ENCODE measurements at regions not wholly inside any gene's neighbourhood (a gene's known extent, or its start where the extent isn't known, plus 50 kb on each side); places are given as distances from the start of the nearest gene placed in this dataset.

- Histone ChIP-seq H3K27ac (ENCODE audit: low read depth, low read length, poor library complexity, severe bottlenecking) (no peak overlapping the region), H3K36me3 (ENCODE audit: insufficient read depth, low read length, poor library complexity, severe bottlenecking) (no peaks in the 10 kb centered on the region), H3K27me3 (replicated peaks; ENCODE audit: insufficient read depth, low read depth, low read length, poor library complexity) (no peaks in the 10 kb centered on the region), H3K4me3 (ENCODE audit: low read depth, low read length, poor library complexity, severe bottlenecking) (no peak overlapping the region), H3K4me1 (ENCODE audit: insufficient read depth, low read length, poor library complexity, severe bottlenecking) (no peaks in the 10 kb centered on the region), H3K9me3 (ENCODE audit: low read depth, low read length, poor library complexity, severe bottlenecking) (no peaks in the 10 kb centered on the region)
- no peak for TF ChIP-seq CTCF (conservative IDR thresholded peaks at IDR 0.05; ENCODE audit: low read depth, low read length)
- no peak for TF ChIP-seq EZH2 (IDR thresholded peaks at IDR 0.05; ENCODE audit: borderline replicate concordance, low read depth, low read length, poor library complexity, severe bottlenecking)
- CTCF ChIA-PET: no interaction called here
- POLR2A ChIA-PET (ENCODE audit: low non-redundant PET): no interaction called here
- DNase-seq (ENCODE audit: low spot score): no peak
- intact Hi-C loops (cut with micrococcal nuclease; ENCODE audit: unreplicated experiment): no loop called here
- no TSS peak for BruUV-seq (replicated peaks)
Observed at GRCh38 chr10:131842351-131843088, 58.3 kb upstream of the PPP2R2D start.

- H3K4me1 ChIP-seq (ENCODE audit: insufficient read depth, low read length, poor library complexity, severe bottlenecking): no peaks in the 10 kb centered on the region
- DNase-seq (ENCODE audit: low spot score): no peak
- no peak for TF ChIP-seq CTCF (conservative IDR thresholded peaks at IDR 0.05; ENCODE audit: low read depth, low read length)
- no peak for TF ChIP-seq EZH2 (IDR thresholded peaks at IDR 0.05; ENCODE audit: borderline replicate concordance, low read depth, low read length, poor library complexity, severe bottlenecking)
- no peak overlapping the region for H3K27ac ChIP-seq (ENCODE audit: low read depth, low read length, poor library complexity, severe bottlenecking)
- CTCF ChIA-PET: no interaction called here
- POLR2A ChIA-PET (ENCODE audit: low non-redundant PET): no interaction called here
- intact Hi-C loops (cut with micrococcal nuclease; ENCODE audit: unreplicated experiment): no loop called here
- no peaks in the 10 kb centered on the region for H3K9me3 ChIP-seq (ENCODE audit: low read depth, low read length, poor library complexity, severe bottlenecking)
- H3K27me3 ChIP-seq (replicated peaks; ENCODE audit: insufficient read depth, low read depth, low read length, poor library complexity): no peaks in the 10 kb centered on the region
- no peak overlapping the region for H3K4me3 ChIP-seq (ENCODE audit: low read depth, low read length, poor library complexity, severe bottlenecking)
- no peaks in the 10 kb centered on the region for H3K36me3 ChIP-seq (ENCODE audit: insufficient read depth, low read length, poor library complexity, severe bottlenecking)
- no TSS peak for BruUV-seq (replicated peaks)
Observed at GRCh38 chr10:131843089-131843595, 57.7 kb upstream of the PPP2R2D start.

DNA sequence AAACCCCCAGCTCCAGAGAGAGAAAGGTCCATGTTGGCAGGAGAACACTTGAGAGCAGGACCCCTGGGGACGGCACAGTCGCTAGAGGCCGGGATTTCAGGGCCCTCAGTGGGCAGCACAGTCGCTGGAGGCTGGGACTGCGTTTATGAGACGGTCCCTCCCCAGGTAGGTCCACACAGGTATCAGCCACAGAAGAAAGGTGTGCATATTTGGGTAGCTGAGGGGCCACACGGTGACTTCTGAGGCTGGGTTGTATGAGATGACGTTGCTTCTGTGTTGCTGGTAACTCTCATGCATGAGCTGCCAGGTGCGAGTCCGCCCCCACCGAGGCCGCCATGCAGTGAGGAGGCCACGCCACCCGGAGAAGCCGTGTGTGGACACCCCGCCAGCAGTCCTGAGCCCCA is 56.9 kb upstream of the PPP2R2D start:
- intact Hi-C loops (cut with micrococcal nuclease; ENCODE audit: unreplicated experiment): no loop called here
- ChIA-PET POLR2A (ENCODE audit: low non-redundant PET) (no interaction called here), CTCF (no interaction called here)
- no peak for DNase-seq (ENCODE audit: low spot score)
- Histone ChIP-seq H3K9me3 (ENCODE audit: low read depth, low read length, poor library complexity, severe bottlenecking) (no peaks in the 10 kb centered on the region), H3K4me3 (ENCODE audit: low read depth, low read length, poor library complexity, severe bottlenecking) (no peak overlapping the region), H3K36me3 (ENCODE audit: insufficient read depth, low read length, poor library complexity, severe bottlenecking) (no peaks in the 10 kb centered on the region), H3K27ac (ENCODE audit: low read depth, low read length, poor library complexity, severe bottlenecking) (no peak overlapping the region), H3K27me3 (replicated peaks; ENCODE audit: insufficient read depth, low read depth, low read length, poor library complexity) (no peaks in the 10 kb centered on the region), H3K4me1 (ENCODE audit: insufficient read depth, low read length, poor library complexity, severe bottlenecking) (no peaks in the 10 kb centered on the region)
- TF ChIP-seq EZH2 (IDR thresholded peaks at IDR 0.05; ENCODE audit: borderline replicate concordance, low read depth, low read length, poor library complexity, severe bottlenecking): no peak
- no TSS peak for BruUV-seq (replicated peaks)
